GM21717 (cell line): ENCODE measurements at regions not wholly inside any gene's neighbourhood (a gene's known extent, or its start where the extent isn't known, plus 50 kb on each side); places are given as distances from the start of the nearest gene placed in this dataset.
"Not testable (repeated sequence)": the region's sequence is repeated elsewhere in the genome, so short reads cannot be mapped to it uniquely, and the experiment has no call there.

Experiments used
- ATAC-seq: cut with Tn5 transposase; IDR thresholded peaks from one replicate; pipeline ENCODE4 v1.9.1; 2021; ENCODE audit warnings: mild to moderate bottlenecking, moderate library complexity; ENCODE audit not compliant: unreplicated experiment

GRCh38 chr4:77220828-77221613, 64.0 kb downstream of the CCNG2 start:
- ATAC-seq, result no peak

GRCh38 chr4:77225022-77225421, 68.0 kb downstream of the CCNG2 start:
- no peak for ATAC-seq

DNA sequence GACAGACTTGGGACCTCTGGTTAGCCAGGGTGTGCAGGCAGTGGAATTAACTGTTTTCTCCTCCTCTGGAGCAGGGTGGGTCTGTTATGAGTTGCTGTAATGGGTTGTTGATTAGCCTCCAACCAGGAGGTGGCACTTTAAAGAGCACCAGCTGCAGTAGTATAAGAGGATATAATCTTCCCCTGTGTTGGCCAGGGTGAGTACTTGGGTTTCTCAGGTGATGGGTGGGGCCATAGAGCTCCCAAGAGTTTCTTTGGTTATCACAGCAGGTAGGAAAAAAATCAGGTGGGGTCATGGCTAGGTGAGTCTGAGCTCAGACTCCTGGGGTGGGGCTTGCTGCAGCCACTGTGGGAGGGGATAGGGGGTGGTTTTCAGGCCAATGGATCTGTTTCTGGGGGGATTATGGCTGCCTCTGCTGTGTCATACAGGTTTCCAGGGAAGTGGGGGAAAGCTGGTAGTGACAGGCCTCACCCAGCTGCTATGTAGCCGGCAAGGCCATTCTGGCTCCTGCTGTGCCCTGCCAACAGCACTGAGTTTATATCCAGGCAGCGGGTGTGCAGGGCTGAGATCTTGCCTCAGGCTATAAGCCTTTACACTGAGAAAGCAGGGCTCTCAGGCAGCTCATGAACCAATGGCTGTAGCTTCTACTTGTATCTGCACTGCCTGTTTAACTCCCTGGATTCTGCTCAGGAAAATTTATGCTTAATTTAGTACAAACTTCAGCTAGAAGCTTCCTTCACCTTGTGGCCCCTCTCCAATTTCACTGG, 70.1 kb downstream of the CCNG2 start:
- ATAC-seq, result no peak

- no peak for ATAC-seq
These were observed 72.4 kb downstream of the CCNG2 start for GRCh38 chr4:77229433-77229832.

- no peak for ATAC-seq
These were observed 75.6 kb downstream of the CCNG2 start for GRCh38 chr4:77232653-77233052.

GRCh38 chr4:77235289-77235854, 78.4 kb downstream of the CCNG2 start:
- peak; percentile 67 for ATAC-seq

DNA sequence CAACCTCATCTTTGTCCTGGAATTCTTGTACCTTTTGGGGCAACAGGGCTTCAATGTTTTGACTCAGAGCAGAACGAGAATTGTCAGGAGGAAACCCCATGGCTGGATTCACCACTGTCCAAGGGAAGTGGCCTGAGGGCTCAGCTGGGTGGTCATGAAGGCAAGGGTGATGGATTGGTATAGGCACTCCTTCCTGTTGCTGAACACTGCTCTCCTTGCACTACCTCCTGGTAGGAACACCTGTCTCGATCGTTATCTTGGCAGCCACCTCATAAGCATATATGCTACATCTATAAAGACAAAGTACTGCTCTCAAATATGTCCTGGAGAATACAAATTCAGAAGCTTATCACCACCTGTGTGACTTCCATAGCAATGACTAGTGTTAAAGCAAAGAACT, 79.8 kb downstream of the CCNG2 start:
- no peak for ATAC-seq

DNA sequence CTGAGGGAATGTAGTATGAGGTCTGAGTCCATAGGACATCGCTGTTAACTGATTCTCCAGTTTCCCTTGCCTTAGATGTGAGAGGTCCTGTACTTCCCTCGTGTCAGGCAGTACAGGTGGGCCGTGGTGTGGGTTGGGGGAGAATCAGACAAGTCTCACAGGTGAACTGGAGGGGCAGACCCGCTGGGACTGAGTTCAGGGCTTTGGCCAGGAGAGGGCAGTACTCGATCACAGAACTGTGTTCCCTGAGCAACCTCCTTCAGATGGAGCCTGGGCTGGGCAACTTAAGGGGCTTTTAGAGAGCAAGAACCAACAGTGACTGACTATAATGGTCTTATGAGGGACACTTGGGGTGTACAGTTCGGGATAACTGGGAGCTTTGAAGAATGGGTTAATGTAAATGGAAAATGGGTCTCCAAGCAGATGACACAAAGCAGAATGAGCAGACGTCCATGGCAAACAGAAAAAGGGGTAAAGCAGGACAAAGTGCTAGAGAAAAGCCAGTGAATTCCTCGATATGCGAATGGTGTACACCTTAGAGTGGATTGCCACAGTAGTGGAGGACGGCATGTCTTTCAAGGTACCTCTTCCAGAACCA, 83.6 kb downstream of the CCNG2 start:
- ATAC-seq, result no peak

GRCh38 chr4:77248805-77249204, 91.8 kb downstream of the CCNG2 start:
- ATAC-seq, result no peak

- ATAC-seq, result no peak
These were observed 94.7 kb downstream of the CCNG2 start for GRCh38 chr4:77251751-77252150.

DNA sequence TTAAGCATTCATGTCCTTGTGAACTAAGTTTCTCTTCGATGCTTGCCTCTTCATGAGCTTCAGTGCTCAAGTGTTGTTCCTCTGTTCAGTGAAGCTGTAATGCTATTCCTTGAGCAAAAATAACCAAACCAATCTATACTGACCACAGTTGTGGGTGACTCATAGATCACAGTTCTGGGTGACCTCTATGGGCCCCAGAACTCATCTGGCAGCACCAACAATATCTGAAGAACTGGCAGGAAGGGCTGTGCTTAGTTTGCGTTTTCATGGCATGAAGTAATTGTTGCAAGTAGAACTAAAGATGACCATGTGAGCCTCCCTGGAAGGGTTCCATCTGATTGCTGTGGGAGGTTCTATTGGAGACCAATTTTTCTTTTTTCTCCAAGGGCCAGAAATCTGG, 106.2 kb downstream of the CCNG2 start:
- ATAC-seq, result no peak

DNA sequence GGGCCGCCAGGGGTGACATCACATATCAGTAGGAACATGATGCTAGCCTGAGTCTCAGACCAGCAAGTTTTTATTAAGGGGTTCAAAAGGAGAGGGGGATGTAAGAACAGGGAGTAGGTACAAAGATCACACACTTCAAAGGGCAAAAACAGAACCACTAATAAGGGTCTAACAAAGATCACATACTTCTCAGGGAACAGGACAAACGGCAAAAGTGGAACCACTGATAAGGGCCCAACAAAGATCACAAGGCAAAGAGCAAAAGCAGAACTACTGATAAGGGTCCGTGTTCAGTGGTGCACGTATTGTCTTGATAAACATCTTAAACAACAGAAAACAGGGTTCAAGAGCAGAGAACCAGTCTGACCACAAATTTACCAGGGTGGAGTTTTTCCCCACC, 107.0 kb downstream of the CCNG2 start:
- not testable (repeated sequence) for ATAC-seq

DNA sequence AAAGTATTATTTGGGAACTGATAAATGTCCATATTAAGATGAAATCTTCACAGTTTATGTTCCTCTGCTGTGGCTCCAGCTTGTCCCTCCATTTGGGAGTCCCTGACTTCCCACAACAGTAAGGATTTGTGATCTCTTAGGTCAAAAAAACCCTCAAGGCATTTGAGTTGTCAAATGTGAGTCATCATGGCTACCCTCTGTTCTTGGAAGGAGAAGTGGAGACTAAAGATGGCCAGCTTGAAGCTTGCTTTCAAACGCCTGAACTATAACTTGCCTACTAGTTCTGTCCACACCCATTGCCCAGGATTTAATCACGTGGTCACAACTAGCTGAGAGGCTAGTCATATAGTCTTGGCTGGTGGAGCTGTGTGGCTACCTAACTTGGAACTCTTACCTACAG, 107.8 kb downstream of the CCNG2 start:
- ATAC-seq, result no peak

DNA sequence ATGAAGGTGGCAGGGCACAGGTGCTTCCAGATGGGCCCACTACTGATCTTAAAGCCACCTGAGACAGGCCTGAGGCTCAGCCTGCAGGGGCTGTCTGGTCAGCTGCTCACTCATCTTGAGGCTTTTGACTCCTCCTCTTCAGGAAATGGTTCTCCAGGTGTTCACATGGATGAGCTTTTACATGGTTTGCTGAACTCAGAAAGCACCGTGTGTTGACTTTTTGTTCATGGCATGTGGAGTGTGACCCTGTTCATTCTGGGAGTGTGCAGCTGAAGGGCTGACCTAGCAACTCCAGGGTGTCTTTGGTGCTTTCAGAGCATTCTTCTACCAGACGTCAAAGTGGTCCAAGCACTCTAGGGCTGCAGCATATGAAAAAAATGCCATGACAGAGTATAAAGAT, 111.1 kb downstream of the CCNG2 start:
- no peak for ATAC-seq

DNA sequence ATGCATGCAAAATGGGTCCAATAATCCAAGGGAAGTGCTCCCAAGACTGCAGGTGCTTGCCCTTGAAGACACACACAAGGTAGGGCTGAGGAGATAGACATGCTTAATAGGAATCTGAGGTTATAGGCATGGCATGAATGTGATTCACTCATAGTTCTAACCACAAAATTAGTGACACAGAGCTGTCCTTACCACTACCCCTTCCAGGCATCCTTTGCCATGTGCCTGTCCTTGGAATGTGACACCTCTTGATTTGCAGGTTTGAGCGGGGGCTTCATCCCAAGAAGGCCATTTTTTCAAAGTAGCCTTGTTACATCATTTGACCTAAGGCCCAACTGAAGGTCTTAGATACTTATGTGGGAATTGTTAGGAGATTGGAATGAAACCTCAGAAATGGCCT, 112.5 kb downstream of the CCNG2 start:
- ATAC-seq, result no peak

- ATAC-seq, result no peak
These were observed 116.4 kb downstream of the CCNG2 start for GRCh38 chr4:77273412-77273811.

DNA sequence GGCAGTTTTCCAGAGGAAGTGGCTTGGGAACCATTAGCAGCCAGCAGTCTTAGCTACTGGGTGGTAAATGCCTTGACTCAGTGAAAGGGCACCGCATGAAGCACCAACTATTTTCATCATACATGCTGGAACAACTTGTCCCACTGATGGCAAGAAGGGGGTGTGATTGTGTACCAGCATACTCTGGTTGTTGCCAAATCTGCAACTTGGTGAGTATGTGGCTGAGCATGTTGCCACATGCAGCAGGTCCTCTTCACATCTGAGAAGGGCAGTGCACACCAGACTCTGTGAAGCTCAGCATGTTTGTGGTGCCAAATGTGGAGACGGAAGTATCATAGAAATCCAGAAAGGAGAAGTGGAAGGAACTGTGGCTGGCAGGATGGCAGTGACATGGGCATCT, 122.1 kb downstream of the CCNG2 start:
- ATAC-seq, result not testable (repeated sequence)

DNA sequence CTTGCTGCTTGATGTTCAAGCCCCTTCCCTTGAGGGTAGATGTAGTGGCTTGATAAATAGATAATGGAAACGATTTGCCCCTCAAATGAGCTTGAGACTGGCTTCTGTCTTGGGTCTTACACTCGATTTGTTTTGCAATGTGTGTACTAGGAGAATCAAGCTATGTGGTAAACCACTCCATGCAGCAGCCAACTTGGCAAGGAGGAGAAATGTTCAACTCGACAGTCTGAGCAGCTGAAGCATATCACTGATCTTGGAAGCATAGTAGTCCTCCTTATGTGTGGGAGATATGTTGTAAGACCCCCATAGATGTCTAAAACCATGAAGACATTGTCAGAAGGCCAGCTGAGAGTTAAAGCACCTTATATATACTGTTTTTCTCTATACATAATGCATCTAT, 125.3 kb downstream of the CCNG2 start:
- no peak for ATAC-seq

GRCh38 chr4:77284036-77284435, 127.0 kb downstream of the CCNG2 start:
- no peak for ATAC-seq

- ATAC-seq, result no peak
These were observed 129.9 kb downstream of the CCNG2 start for GRCh38 chr4:77286906-77287305.

DNA sequence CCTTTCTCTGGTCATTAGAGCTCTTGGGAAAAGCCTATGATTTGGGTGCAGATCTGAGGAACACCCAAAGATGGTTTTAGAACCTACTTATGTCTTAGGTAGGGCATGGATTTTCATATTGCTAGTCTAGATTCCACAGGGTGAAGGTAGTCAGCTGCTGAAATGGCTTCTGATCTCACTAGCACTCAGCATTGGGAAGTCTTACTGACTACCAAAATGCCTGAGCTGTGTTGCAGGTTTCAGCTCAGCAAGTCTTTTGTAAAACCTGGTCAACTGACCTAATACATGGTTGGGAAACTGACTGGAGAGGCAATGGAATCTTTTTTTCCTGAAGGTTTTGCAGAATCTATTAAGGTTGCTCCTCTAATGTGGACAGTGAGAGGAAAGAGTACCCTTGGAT, 136.4 kb downstream of the CCNG2 start:
- no peak for ATAC-seq

GRCh38 chr4:77300996-77301395, 144.0 kb downstream of the CCNG2 start:
- not testable (repeated sequence) for ATAC-seq
